Adrenal gland (tissue), 9 donors: ENCODE measurements at regions not wholly inside any gene's neighbourhood (a gene's known extent, or its start where the extent isn't known, plus 50 kb on each side); places are given as distances from the start of the nearest gene placed in this dataset.

Experiments used
- DNase-seq, 7 donors: peaks; one replicate each; pipeline ENCODE4 v3.0.0-alpha.2; 2019 to 2020
- H3K27ac ChIP-seq, 5 donors: fragments of 200-600 bp; sonication (generic) in 4 of 5; 1 replicate in 3 of 5; 2 replicates in 2 of 5; pipeline versions ENCODE4 v1.5.1 to v1.8.0; 2016 to 2020; ENCODE audit warnings: mild to moderate bottlenecking in 1 of 5
- H3K27me3 ChIP-seq: fragments of 200-600 bp; 2 replicates; pipeline ENCODE4 v1.8.0; 2021
- H3K36me3 ChIP-seq, 2 donors: fragments of 200-600 bp; replicated peaks in 1 of 2; 1 replicate in 1 of 2; 2 replicates in 1 of 2; pipeline versions ENCODE4 v1.5.1 to v1.8.0; 2018 to 2022
- H3K4me1 ChIP-seq, 2 donors: fragments of 200-600 bp; replicated peaks in 1 of 2; 1 replicate in 1 of 2; 2 replicates in 1 of 2; pipeline versions ENCODE4 v1.5.1 to v1.8.0; 2018 to 2021
- H3K4me3 ChIP-seq, 4 donors: fragments of 200-600 bp; sonication (generic) in 3 of 4; one replicate each; pipeline ENCODE4 v1.5.1; 2016 to 2018
- H3K9me3 ChIP-seq, 3 donors: fragments of 200-600 bp; sonication (generic) in 1 of 3; replicated peaks in 1 of 3; 1 replicate in 2 of 3; 2 replicates in 1 of 3; pipeline versions ENCODE4 v1.5.1 to v1.8.0; 2016 to 2021
- CTCF ChIP-seq, 6 experiments: fragments of 450-650 bp in 4 of 6; fragments of 200-600 bp in 2 of 6; sonication (generic) in 1 of 6; IDR thresholded peaks; 1 replicate in 5 of 6; 2 replicates in 1 of 6; pipeline versions ENCODE4 v1.5.1 to v1.8.0; 2016 to 2021; ENCODE audit warnings: antibody characterized with exemption in 6 of 6, mild to moderate bottlenecking in 2 of 6, moderate library complexity in 1 of 6
- POLR2A ChIP-seq, 2 donors: fragments of 450-650 bp; IDR thresholded peaks; one replicate each; pipeline ENCODE4 v1.6.1; 2017; ENCODE audit warnings: antibody characterized with exemption in 2 of 2, mild to moderate bottlenecking in 2 of 2, moderate library complexity in 1 of 2
- WGBS, 4 donors: extraction: QIAGEN DNeasy Blood & Tissue Kit in 2 of 4; methylation state at CpG; one replicate each; pipeline versions ENCODE4 v1.1.5 to v1.1.7; 2013 to 2017; 5-methylcytosine and 5-hydroxymethylcytosine counted together
- intact Hi-C, 2 donors: fragments of 100-400 bp; cut with DNase I; formaldehyde crosslinking; loops; one replicate each; pipeline versions ENCODE4 v1.14.1 to v1.15.0; 2022 to 2023
- donor health status: healthy with polysubstance abuse.
- donor health status: Bipolar disorder and iron deficiency.
- donor health status: DM: yes; HTN: yes; CAD: no.
- donor health status: DM: no; HTN: no; CAD: no.
- donor health status: DM: no; HTN: no; CAD: no.

DNA sequence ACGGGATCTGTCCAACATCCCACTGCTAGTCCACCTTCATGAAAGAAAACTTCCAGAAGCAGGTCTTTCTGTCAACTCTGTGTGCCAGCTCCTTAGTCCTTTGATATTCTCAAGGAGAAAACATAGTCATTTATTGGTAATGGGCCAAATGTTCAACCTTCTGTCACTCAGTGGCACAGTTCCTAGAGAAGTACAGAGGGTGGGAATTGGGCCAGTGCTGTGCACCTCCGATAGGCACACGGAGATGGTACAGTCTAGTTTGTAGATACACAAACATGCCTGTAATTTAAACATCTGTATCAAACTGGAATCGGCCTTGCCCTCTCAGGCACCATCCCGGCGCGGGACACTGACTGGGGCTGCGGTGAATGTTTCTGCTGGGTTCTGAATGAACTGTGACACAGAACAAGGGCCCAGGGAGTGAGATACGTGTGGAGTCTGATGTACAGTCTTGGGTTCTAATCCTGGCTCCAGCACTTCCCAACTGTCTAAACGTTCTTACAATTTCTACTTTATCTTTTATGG lies 213.9 kb upstream of the SHH start:
- WGBS, 4 donors = 50 to 65% (median 56%) methylated on average over 10 of the region's 10 CpGs
- TF ChIP-seq CTCF (IDR thresholded peaks at IDR 0.05) = no peak
- Histone ChIP-seq H3K27ac (peak overlapping the region in 2 of 5 donors; percentile 3 to 35), H3K27me3 (no peaks in the 10 kb centered on the region), H3K4me1 (no peaks in the 10 kb centered on the region), H3K9me3 (no peaks in the 10 kb centered on the region), H3K36me3 (no peaks in the 10 kb centered on the region), H3K4me3 (no peak overlapping the region)
- intact Hi-C loops = no loop called here
- peak; percentile 20 to 65 (median 46) for DNase-seq

GRCh38 chr7:156025675-156026074 lies 213.4 kb upstream of the SHH start:
- Histone ChIP-seq H3K27me3 (no peaks in the 10 kb centered on the region), H3K9me3 (no peaks in the 10 kb centered on the region), H3K4me1 (no peaks in the 10 kb centered on the region), H3K36me3 (no peaks in the 10 kb centered on the region), H3K4me3 (no peak overlapping the region), H3K27ac (peak overlapping the region in 2 of 5 donors; percentile 3 to 18)
- intact Hi-C loops = no loop called here
- DNase-seq = peak in 1 of 7 donors; percentile 36
- TF ChIP-seq CTCF (IDR thresholded peaks at IDR 0.05) (no peak), POLR2A (IDR thresholded peaks at IDR 0.05) (no peak)
- WGBS, 4 donors = 56 to 62% (median 59%) methylated on average over 6 of the region's 6 CpGs

DNA sequence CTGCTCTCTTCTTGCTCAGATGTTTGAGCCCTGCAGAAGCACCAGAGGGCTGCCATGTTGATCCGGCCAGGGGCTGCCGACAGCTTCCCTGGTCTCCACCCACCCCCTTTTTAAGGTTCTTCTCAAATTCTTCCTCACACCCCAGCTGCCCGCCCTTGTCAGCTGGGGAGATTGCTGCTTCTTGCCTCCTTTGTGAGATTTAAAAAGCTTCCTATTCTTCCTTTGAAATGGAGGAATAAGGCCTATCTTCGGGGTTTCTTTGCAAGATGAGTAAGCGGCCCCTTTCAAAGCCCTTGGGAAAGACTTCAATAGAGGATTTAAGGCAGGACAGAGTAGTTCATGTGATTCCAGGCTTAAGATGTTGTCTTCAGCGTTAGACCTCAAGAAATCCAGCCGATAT lies 211.9 kb upstream of the SHH start:
- H3K4me1 ChIP-seq = no peaks in the 10 kb centered on the region
- no peaks in the 10 kb centered on the region for H3K36me3 ChIP-seq
- H3K4me3 ChIP-seq = no peak overlapping the region
- H3K9me3 ChIP-seq = no peaks in the 10 kb centered on the region
- intact Hi-C loops = no loop called here
- no peak for TF ChIP-seq POLR2A (IDR thresholded peaks at IDR 0.05)
- TF ChIP-seq CTCF (IDR thresholded peaks at IDR 0.05) = no peak
- WGBS, 4 donors = 92 to 98% (median 93%) methylated on average over 7 of the region's 7 CpGs
- no peaks in the 10 kb centered on the region for H3K27me3 ChIP-seq
- no peak overlapping the region for H3K27ac ChIP-seq
- peak in 1 of 7 donors; percentile 23 for DNase-seq

GRCh38 chr7:156022483-156023459 lies 210.5 kb upstream of the SHH start:
- WGBS, 4 donors = 88 to 92% (median 91%) methylated on average over 22 to 26 of the region's 26 CpGs
- DNase-seq = peak in 1 of 7 donors; percentile 28

More at GRCh38 chr7:156022483-156023459, 210.5 kb upstream of the SHH start:
- intact Hi-C loops = no loop called here
- Histone ChIP-seq H3K9me3 (no peaks in the 10 kb centered on the region), H3K4me3 (no peak overlapping the region), H3K27me3 (no peaks in the 10 kb centered on the region), H3K36me3 (no peaks in the 10 kb centered on the region), H3K27ac (no peak overlapping the region), H3K4me1 (peaks cover 0 to 6% of the 10 kb centered on the region in 2 donors)
- TF ChIP-seq CTCF (IDR thresholded peaks at IDR 0.05) (no peak), POLR2A (IDR thresholded peaks at IDR 0.05) (no peak)
